Activated B cell treated with CpG ODN at 0.5 μM for 24 hours (primary cell): ENCODE measurements at regions not wholly inside any gene's neighbourhood (a gene's known extent, or its start where the extent isn't known, plus 50 kb on each side); places are given as distances from the start of the nearest gene placed in this dataset.

ENCODE experiments used
- ATAC-seq: fragments of 200-7000 bp; cut with Tn5 transposase; one replicate; pipeline ENCODE4 v1.10.0; 2021; ENCODE audit warnings: low read depth, mild to moderate bottlenecking, moderate library complexity
- CTCF ChIA-PET: fragments of 350-600 bp; sonication (Branson Sonifier 250); formaldehyde crosslinking; loops from one replicate; lab custom pipeline; 2021; ENCODE audit warnings: antibody characterized with exemption; lab: Charles Lee
- POLR2A ChIA-PET: fragments of 350-600 bp; sonication (Branson Sonifier 250); formaldehyde crosslinking; loops from one replicate; lab custom pipeline; 2021; ENCODE audit warnings: antibody characterized with exemption; lab: Charles Lee
- DNase-seq: peaks from one replicate; pipeline ENCODE4 v3.0.0; 2022
- H3K27ac Mint-ChIP-seq: one replicate; pipeline ENCODE4 v1.8.0; 2020; ENCODE audit warnings: mixed read lengths
- H3K27me3 Mint-ChIP-seq: one replicate; pipeline ENCODE4 v1.8.0; 2021; ENCODE audit warnings: mixed read lengths
- H3K36me3 Mint-ChIP-seq: one replicate; pipeline ENCODE4 v1.8.0; 2021; ENCODE audit warnings: low read depth, mixed read lengths
- H3K4me1 Mint-ChIP-seq: one replicate; pipeline ENCODE4 v1.8.0; 2021; ENCODE audit warnings: mixed read lengths
- H3K4me3 Mint-ChIP-seq: one replicate; pipeline ENCODE4 v1.8.0; 2020; ENCODE audit warnings: mild to moderate bottlenecking, mixed read lengths
- H3K9me3 Mint-ChIP-seq: one replicate; pipeline ENCODE4 v1.8.0; 2020; ENCODE audit warnings: mixed read lengths
- intact Hi-C: fragments of 100-400 bp; cut with micrococcal nuclease; formaldehyde crosslinking; loops from one replicate; pipeline ENCODE4 v1.15.1; 2024
- TF ChIP-seq, protein P1 (sequence below): fragments of 200-600 bp; IDR thresholded peaks from one replicate; pipeline ENCODE4 v1.8.0; 2022; ENCODE audit warnings: antibody characterized with exemption, mild to moderate bottlenecking

DNA sequence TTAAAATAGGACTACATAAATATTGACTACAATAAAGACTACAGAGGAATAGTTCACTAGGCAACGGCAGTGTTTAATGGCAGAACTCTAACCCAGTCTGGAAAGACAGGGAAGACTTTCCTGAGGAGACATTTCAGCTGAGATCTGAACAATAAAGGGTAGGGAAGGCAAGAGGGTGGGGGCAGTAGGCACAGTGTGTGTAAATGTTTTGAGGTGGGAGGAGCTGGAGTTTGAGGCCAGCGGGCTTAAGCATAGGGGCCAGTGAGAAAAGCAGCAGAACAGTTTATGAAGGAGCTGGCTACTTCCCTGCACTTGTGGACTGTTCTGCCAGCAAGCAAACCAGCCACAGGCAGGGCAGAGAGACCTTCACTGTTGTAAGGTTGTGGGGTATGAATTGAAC lies 76.6 kb upstream of the UGP2 start:
- H3K36me3 Mint-ChIP-seq = no peaks in the 10 kb centered on the region
- no peaks in the 10 kb centered on the region for H3K27me3 Mint-ChIP-seq
- H3K27ac Mint-ChIP-seq = no peak overlapping the region
- intact Hi-C loops = no loop called here
- DNase-seq = no peak
- no peaks in the 10 kb centered on the region for H3K4me1 Mint-ChIP-seq
- ChIA-PET POLR2A (no interaction called here), CTCF (no interaction called here)
- no peak for ATAC-seq
- TF ChIP-seq, protein P1, sequence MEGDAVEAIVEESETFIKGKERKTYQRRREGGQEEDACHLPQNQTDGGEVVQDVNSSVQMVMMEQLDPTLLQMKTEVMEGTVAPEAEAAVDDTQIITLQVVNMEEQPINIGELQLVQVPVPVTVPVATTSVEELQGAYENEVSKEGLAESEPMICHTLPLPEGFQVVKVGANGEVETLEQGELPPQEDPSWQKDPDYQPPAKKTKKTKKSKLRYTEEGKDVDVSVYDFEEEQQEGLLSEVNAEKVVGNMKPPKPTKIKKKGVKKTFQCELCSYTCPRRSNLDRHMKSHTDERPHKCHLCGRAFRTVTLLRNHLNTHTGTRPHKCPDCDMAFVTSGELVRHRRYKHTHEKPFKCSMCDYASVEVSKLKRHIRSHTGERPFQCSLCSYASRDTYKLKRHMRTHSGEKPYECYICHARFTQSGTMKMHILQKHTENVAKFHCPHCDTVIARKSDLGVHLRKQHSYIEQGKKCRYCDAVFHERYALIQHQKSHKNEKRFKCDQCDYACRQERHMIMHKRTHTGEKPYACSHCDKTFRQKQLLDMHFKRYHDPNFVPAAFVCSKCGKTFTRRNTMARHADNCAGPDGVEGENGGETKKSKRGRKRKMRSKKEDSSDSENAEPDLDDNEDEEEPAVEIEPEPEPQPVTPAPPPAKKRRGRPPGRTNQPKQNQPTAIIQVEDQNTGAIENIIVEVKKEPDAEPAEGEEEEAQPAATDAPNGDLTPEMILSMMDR = no peak
- H3K9me3 Mint-ChIP-seq = peaks cover 7% of the 10 kb centered on the region
- H3K4me3 Mint-ChIP-seq = no peak overlapping the region

DNA sequence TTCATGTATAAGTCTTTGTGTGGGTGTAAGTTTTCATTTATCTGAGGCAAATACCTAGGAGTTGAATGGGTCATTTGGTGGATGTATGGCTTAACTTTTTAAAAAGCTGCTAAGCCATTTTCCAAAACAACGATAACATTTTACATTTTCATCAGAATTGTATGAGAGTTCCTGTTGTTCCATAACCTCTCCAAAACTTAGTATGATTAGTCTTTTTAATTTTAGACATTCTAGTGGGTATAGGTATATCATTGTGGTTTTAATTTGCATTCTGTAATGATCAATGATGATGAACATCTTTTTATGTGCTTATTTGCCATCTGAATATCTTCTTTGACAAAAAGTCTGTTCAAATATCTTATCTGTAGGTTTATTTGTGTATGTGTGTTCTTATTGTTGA lies 74.4 kb upstream of the UGP2 start:
- CTCF ChIA-PET = no interaction called here
- H3K9me3 Mint-ChIP-seq = peaks cover 7% of the 10 kb centered on the region
- intact Hi-C loops = no loop called here
- H3K36me3 Mint-ChIP-seq = no peaks in the 10 kb centered on the region
- no peaks in the 10 kb centered on the region for H3K4me1 Mint-ChIP-seq
- DNase-seq (no peak), ATAC-seq (no peak)
- no peak overlapping the region for H3K27ac Mint-ChIP-seq
- POLR2A ChIA-PET = no interaction called here
- TF ChIP-seq, protein P1 = no peak
- H3K27me3 Mint-ChIP-seq = no peaks in the 10 kb centered on the region
- H3K4me3 Mint-ChIP-seq = no peak overlapping the region

DNA sequence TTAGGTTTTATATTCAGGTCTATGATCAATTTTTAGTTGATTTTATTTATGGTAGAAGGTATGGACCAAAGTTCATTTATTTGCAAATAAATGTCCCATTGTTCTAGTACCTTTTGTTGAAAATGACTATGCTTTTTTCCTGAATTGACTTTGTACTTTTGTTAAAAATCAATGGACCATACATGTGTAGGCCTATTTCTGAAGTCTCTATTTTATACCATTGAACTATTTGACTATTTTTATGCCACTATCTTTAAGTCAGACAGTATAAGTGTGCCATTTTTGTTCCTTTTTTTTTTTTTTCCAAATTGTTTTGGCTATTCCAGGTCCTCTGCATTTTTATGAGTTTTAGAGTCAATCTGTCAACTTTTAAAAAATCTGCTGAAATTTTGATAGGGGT lies 73.6 kb upstream of the UGP2 start:
- H3K4me3 Mint-ChIP-seq = no peak overlapping the region
- peaks cover 7% of the 10 kb centered on the region for H3K9me3 Mint-ChIP-seq
- ChIA-PET POLR2A (no interaction called here), CTCF (no interaction called here)
- H3K27ac Mint-ChIP-seq = no peak overlapping the region
- TF ChIP-seq, protein P1 = no peak
- no peaks in the 10 kb centered on the region for H3K4me1 Mint-ChIP-seq
- ATAC-seq (no peak), DNase-seq (no peak)
- intact Hi-C loops = no loop called here
- H3K36me3 Mint-ChIP-seq = no peaks in the 10 kb centered on the region
- H3K27me3 Mint-ChIP-seq = no peaks in the 10 kb centered on the region

DNA sequence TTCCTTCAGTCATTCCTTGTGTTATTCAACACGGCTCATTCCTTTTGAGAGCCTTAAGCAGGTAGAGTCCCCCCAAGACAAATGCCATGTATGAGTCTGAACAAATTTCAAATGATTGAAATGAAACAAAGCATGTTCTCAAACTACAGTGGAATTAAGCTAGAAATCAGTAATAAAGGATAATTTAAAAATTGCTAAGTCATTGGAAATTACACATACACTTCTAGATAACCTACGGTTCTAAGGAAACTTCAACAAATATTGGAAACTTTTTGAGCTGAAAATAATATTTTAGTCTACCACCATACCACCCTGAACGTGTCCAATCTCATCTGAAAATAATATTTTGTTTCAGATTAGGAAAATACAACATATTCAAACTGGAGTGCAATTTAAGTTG lies 71.8 kb upstream of the UGP2 start:
- ChIA-PET POLR2A (no interaction called here), CTCF (no interaction called here)
- H3K9me3 Mint-ChIP-seq = peaks cover 9% of the 10 kb centered on the region
- H3K36me3 Mint-ChIP-seq = no peaks in the 10 kb centered on the region
- H3K4me3 Mint-ChIP-seq = no peak overlapping the region
- no peak for DNase-seq
- H3K27me3 Mint-ChIP-seq = peaks cover 4% of the 10 kb centered on the region
- H3K27ac Mint-ChIP-seq = no peak overlapping the region
- H3K4me1 Mint-ChIP-seq = no peaks in the 10 kb centered on the region
- no peak for ATAC-seq
- TF ChIP-seq, protein P1 = no peak
- intact Hi-C loops = no loop called here

DNA sequence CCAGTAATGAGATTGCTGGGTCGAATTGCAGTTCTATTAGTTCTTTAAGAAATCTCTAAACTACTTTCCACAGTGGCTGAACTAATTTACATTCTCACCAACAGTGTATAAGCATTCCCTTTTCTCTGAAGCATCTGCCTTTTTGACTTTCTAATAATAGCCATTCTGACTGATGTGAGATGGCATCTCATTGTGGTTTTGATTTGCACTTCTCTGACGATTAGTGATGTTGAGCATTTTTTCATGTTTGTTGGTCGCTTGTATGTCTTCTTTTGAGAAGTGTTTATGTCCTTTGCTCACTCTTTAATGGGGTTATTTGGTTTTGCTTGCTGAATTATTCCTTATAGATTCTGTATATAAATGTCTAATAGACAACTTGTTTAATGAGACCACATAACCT lies 69.6 kb upstream of the UGP2 start:
- POLR2A ChIA-PET = no interaction called here
- TF ChIP-seq, protein P1 = no peak
- H3K36me3 Mint-ChIP-seq = no peaks in the 10 kb centered on the region
- CTCF ChIA-PET = no interaction called here
- ATAC-seq (no peak), DNase-seq (no peak)
- peaks cover 7% of the 10 kb centered on the region for H3K9me3 Mint-ChIP-seq
- H3K4me3 Mint-ChIP-seq = no peak overlapping the region
- no peak overlapping the region for H3K27ac Mint-ChIP-seq
- H3K27me3 Mint-ChIP-seq = peaks cover 4% of the 10 kb centered on the region
- no peaks in the 10 kb centered on the region for H3K4me1 Mint-ChIP-seq
- intact Hi-C loops = no loop called here
